Ishikawa (cell line): ENCODE measurements at regions not wholly inside any gene's neighbourhood (a gene's known extent, or its start where the extent isn't known, plus 50 kb on each side); places are given as distances from the start of the nearest gene placed in this dataset.

Experiments
- CEBPB ChIP-seq: IDR thresholded peaks from 2 replicates; pipeline ENCODE4 v1.6.1; 2012
- CREB1 ChIP-seq: IDR thresholded peaks from 2 replicates; pipeline ENCODE4 v1.6.1; 2012; ENCODE audit warnings: low read depth
- EGR1 ChIP-seq: IDR thresholded peaks from 2 replicates; pipeline ENCODE4 v1.6.1; 2012
- EP300 ChIP-seq: IDR thresholded peaks from 2 replicates; pipeline ENCODE4 v1.6.1; 2012; ENCODE audit warnings: borderline replicate concordance
- FOXM1 ChIP-seq: IDR thresholded peaks from 2 replicates; pipeline ENCODE4 v1.6.1; 2012; ENCODE audit warnings: low read depth, borderline replicate concordance
- NFIC ChIP-seq: IDR thresholded peaks from 2 replicates; pipeline ENCODE4 v1.6.1; 2012
- RAD21 ChIP-seq: IDR thresholded peaks from 2 replicates; pipeline ENCODE4 v1.6.1; 2012; ENCODE audit warnings: low read depth
- TAF1 ChIP-seq: IDR thresholded peaks from 2 replicates; pipeline ENCODE4 v1.6.1; 2012; ENCODE audit warnings: low read depth, mild to moderate bottlenecking
- TCF12 ChIP-seq: IDR thresholded peaks from 2 replicates; pipeline ENCODE4 v1.6.1; 2012; ENCODE audit warnings: low read depth
- TEAD4 ChIP-seq: IDR thresholded peaks from 2 replicates; pipeline ENCODE4 v1.6.1; 2012
- YY1 ChIP-seq: IDR thresholded peaks from 2 replicates; pipeline ENCODE4 v1.6.1; 2012; ENCODE audit warnings: low read depth
- ZBTB7A ChIP-seq: IDR thresholded peaks from 2 replicates; pipeline ENCODE4 v1.6.1; 2012; ENCODE audit warnings: low read depth
- TF ChIP-seq, protein P1 (sequence below): IDR thresholded peaks from 2 replicates; pipeline ENCODE4 v1.6.1; 2012
- TF ChIP-seq, protein P2 (sequence below): IDR thresholded peaks from 2 replicates; pipeline ENCODE4 v1.6.1; 2012; ENCODE audit warnings: low read depth, mild to moderate bottlenecking
- TF ChIP-seq, protein P3 (sequence below): IDR thresholded peaks from 2 replicates; pipeline ENCODE4 v1.6.1; 2012

DNA sequence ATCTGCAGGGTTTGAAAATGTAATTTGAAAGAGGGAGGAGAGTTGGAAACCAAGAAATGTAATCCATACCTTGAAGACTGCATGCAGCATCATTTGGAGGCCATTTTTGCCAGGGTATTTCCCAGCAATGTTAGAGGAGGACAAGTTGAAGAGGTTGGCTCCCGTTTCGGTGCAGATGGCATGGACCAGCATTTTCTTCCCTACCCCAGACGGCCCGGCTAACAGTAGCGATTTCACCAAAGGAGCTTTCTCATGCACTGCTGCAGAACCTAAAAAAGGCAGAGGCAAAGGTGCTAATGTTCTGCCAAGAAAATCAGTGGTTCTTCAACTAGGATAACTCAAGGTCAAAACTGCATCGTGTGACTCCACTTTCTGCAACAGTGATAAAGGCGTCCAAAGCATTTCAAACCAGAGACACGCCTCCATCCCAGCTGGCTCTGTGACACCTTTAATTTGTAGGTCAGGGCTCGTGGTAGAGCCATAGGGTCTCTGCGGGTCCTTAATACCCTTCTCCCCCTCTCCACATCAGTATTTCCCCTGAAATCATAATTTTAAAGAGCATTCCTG lies 99.6 kb upstream of the ASB18 start:
- no peak for TF ChIP-seq TCF12
- TF ChIP-seq ZBTB7A = no peak
- TF ChIP-seq, protein P1, sequence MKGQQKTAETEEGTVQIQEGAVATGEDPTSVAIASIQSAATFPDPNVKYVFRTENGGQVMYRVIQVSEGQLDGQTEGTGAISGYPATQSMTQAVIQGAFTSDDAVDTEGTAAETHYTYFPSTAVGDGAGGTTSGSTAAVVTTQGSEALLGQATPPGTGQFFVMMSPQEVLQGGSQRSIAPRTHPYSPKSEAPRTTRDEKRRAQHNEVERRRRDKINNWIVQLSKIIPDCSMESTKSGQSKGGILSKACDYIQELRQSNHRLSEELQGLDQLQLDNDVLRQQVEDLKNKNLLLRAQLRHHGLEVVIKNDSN = no peak
- no peak for TF ChIP-seq CREB1
- TF ChIP-seq EGR1 = no peak
- TF ChIP-seq, protein P2, sequence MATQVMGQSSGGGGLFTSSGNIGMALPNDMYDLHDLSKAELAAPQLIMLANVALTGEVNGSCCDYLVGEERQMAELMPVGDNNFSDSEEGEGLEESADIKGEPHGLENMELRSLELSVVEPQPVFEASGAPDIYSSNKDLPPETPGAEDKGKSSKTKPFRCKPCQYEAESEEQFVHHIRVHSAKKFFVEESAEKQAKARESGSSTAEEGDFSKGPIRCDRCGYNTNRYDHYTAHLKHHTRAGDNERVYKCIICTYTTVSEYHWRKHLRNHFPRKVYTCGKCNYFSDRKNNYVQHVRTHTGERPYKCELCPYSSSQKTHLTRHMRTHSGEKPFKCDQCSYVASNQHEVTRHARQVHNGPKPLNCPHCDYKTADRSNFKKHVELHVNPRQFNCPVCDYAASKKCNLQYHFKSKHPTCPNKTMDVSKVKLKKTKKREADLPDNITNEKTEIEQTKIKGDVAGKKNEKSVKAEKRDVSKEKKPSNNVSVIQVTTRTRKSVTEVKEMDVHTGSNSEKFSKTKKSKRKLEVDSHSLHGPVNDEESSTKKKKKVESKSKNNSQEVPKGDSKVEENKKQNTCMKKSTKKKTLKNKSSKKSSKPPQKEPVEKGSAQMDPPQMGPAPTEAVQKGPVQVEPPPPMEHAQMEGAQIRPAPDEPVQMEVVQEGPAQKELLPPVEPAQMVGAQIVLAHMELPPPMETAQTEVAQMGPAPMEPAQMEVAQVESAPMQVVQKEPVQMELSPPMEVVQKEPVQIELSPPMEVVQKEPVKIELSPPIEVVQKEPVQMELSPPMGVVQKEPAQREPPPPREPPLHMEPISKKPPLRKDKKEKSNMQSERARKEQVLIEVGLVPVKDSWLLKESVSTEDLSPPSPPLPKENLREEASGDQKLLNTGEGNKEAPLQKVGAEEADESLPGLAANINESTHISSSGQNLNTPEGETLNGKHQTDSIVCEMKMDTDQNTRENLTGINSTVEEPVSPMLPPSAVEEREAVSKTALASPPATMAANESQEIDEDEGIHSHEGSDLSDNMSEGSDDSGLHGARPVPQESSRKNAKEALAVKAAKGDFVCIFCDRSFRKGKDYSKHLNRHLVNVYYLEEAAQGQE = no peak
- no peak for TF ChIP-seq YY1
- TF ChIP-seq FOXM1 = no peak
- no peak for TF ChIP-seq TAF1
- no peak for TF ChIP-seq RAD21
- TF ChIP-seq TEAD4 = no peak
- TF ChIP-seq EP300 = no peak

DNA sequence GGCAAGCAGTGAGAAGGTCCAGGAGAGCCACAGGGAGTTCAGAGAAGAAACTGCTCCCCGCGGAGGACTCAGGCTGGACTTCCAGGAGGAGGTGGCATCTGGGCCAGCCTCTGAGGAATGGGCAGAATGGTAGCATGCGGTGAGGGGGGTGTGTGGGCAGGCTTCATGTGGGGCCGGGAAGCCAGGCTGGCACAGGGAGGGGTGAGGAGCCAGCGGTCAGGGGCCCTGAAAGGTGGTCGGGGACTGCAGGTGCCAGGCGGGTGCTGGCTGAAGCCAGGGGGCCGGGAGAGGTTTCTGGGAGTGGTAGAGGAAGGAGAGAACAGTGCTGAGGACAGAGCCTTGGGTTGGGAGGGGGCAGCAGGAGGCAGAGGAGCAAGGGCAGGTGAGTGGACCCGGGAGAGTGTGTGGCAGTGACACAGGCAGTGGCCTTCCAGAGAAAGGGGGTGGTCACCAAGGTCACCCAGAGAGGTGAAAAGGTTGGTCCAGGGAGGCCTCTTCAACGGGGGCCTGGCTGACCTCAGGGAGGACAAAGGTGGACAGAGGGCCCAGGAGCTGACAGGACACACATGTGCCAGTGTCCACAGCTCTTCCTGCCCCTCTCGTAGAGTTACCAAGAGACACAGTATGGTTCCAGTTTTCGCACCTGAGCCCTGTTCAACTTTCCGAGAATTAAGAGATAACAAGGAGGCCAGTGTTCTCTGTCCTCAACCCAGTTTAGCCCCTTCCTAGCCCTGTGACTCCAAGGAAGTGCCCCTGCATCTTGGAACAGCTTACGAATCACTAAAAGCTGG lies 101.2 kb upstream of the ASB18 start:
- TF ChIP-seq, protein P2 = no peak
- TF ChIP-seq FOXM1 (no peak), RAD21 (no peak), EP300 (no peak), YY1 (no peak), ZBTB7A (no peak), NFIC (no peak), TAF1 (no peak), CREB1 (no peak), TCF12 (no peak), CEBPB (no peak), EGR1 (no peak), TEAD4 (no peak)
- TF ChIP-seq, protein P1 = no peak
- TF ChIP-seq, protein P3, sequence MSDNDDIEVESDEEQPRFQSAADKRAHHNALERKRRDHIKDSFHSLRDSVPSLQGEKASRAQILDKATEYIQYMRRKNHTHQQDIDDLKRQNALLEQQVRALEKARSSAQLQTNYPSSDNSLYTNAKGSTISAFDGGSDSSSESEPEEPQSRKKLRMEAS = no peak

DNA sequence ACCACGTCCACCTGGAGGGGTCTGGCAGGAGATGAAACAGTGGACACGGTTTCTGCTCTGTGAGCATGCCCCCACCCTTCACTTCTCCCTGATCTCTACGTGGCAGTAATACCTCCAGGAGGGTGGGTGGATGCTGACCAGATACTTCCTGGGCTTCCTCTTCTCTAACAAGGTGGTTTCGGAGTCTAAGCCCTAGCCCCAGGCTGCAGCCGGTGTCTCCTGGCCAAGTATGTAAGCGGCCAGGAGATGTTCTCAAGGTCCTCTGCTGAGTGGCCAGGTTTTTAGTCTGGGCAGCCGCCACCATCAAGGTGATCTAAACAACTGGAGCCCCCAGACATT lies 101.8 kb upstream of the ASB18 start:
- TF ChIP-seq EGR1 = no peak
- TF ChIP-seq CEBPB = no peak

DNA sequence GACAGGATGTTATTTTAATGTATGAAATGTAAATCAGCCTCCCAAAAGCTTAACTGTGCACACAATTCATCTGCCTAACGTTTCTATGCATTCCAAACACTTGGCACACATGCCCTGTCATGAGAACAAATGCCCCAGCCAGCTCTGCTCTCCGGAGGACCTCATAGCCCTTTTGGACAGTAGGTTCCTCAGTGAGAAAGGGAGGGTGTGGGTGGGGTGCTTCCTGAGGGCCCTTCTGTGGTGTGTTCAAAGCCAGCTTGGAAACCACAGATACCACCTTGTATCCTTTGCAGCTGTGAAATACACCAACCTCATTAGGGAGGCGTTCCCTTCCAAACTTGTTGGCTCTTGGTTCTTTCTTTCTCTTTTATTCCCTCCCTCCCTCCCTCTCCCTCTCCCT lies 102.2 kb upstream of the ASB18 start:
- TF ChIP-seq TCF12 (no peak), CREB1 (no peak), TAF1 (no peak), ZBTB7A (no peak)

DNA sequence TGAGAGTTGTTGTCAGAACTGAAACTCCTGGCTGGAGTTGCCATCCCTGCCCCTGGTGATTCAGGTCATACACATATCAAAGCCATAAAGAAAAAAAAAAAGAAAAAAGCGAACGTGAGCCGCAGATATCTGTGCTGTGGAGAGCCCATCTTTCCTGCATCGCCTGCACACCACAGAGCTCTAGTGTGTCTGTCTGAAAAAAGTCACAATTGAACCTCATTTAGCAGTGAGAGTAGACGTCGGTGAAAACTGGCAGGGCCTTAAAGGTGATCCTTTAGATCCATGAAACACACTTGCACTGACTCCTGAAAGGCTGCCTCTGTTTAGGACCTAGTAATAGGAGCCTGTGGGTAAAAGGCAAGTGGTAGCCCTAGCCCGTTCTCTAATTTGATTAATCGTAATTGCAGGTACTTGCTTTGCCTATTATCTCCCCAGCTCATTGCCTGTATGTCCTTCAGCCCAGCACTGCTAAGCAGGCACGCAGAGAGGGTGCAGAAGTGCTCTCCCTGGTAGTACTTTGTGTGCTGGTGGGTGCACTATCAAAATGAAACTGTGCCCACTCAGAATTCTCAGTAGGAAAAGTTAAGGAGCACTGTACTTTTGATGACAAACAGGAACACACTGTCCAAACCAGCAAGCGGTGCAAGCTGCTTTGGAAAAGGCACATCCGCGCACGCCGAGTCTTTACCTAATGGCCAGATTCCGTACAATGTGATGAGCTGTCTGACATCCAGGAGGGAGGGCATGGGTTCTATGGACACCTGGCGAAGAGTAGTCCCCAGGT lies 103.5 kb upstream of the ASB18 start:
- TF ChIP-seq, protein P2 = no peak
- TF ChIP-seq YY1 (no peak), TCF12 (no peak), RAD21 (no peak), CREB1 (no peak), TAF1 (no peak), ZBTB7A (no peak), CEBPB (no peak), EGR1 (no peak), NFIC (no peak), TEAD4 (no peak), FOXM1 (no peak), EP300 (no peak)
- TF ChIP-seq, protein P3 = no peak
- TF ChIP-seq, protein P1 = no peak
